SK-N-SH (cell line): ENCODE measurements at regions not wholly inside any gene's neighbourhood (a gene's known extent, or its start where the extent isn't known, plus 50 kb on each side); places are given as distances from the start of the nearest gene placed in this dataset.
"Not testable (repeated sequence)": the region's sequence is repeated elsewhere in the genome, so short reads cannot be mapped to it uniquely, and the experiment has no call there.

Source experiments
- CTCF ChIA-PET: fragments of 300-600, 350-600 bp; formaldehyde crosslinking; extraction: SDS; loops from one replicate; lab custom pipeline; 2021; lab: Yijun Ruan, JAX
- POLR2A ChIA-PET: fragments of 350-600 bp; sonication (Branson Sonifier 250); formaldehyde crosslinking; extraction: SDS; loops from one replicate; lab custom pipeline; 2020; ENCODE audit warnings: antibody characterized with exemption, inconsistent platforms; lab: Yijun Ruan, JAX
- DNase-seq: peaks from one replicate; pipeline ENCODE4 v3.0.0; 2012
- H2AFZ ChIP-seq: fragments of 200-600 bp; sonication (generic); 2 replicates; pipeline ENCODE4 v1.8.1; 2016; ENCODE audit warnings: antibody characterized with exemption, mild to moderate bottlenecking, low read depth
- H3F3A ChIP-seq: fragments of 200-600 bp; sonication (generic); replicated peaks from 2 replicates; pipeline ENCODE3; 2016; ENCODE audit warnings: antibody characterized with exemption, mild to moderate bottlenecking; ENCODE audit not compliant: insufficient read depth
- H3K27ac ChIP-seq, 2 experiments: fragments of 200-500 bp in 1 of 2; fragments of 200-600 bp in 1 of 2; sonication (Bioruptor generic) in 1 of 2; sonication (generic), shearing (Covaris generic) in 1 of 2; 2 replicates each; pipeline versions ENCODE4 v1.5.1 to v1.6.1; 2014 to 2016; ENCODE audit warnings: low read depth in 2 of 2, inconsistent platforms in 1 of 2, low read length in 1 of 2, mild to moderate bottlenecking in 1 of 2, mixed read lengths in 1 of 2
- H3K27me3 ChIP-seq: fragments of 200-600 bp; sonication (generic), shearing (Covaris generic); 2 replicates; pipeline ENCODE4 v1.6.1; 2016; ENCODE audit warnings: mixed run types; ENCODE audit not compliant: insufficient read depth
- H3K36me3 ChIP-seq, 2 experiments: fragments of 200-500 bp in 1 of 2; fragments of 200-600 bp in 1 of 2; sonication (Bioruptor generic) in 1 of 2; sonication (generic) in 1 of 2; replicated peaks in 1 of 2; 2 replicates each; pipeline versions ENCODE3 to v1.5.1; 2014 to 2016; ENCODE audit warnings: low read length in 1 of 2, mild to moderate bottlenecking in 1 of 2; ENCODE audit not compliant: insufficient read depth in 2 of 2, control insufficient read depth in 1 of 2
- H3K4me1 ChIP-seq, 2 experiments: fragments of 200-500 bp in 1 of 2; fragments of 200-600 bp in 1 of 2; sonication (Bioruptor generic) in 1 of 2; sonication (generic), shearing (Covaris generic) in 1 of 2; 2 replicates each; pipeline versions ENCODE4 v1.5.1 to v1.6.1; 2014 to 2016; ENCODE audit warnings: low read depth in 1 of 2, low read length in 1 of 2, mixed run types in 1 of 2; ENCODE audit not compliant: insufficient read depth in 2 of 2, control insufficient read depth in 1 of 2
- H3K4me2 ChIP-seq: fragments of 200-600 bp; sonication (generic), shearing (Covaris generic); 2 replicates; pipeline ENCODE4 v1.6.1; 2017; ENCODE audit warnings: mixed run types
- H3K4me3 ChIP-seq, 2 experiments: fragments of 200-500 bp in 1 of 2; fragments of 200-600 bp in 1 of 2; sonication (Bioruptor generic) in 1 of 2; sonication (generic), shearing (Covaris generic) in 1 of 2; 2 replicates each; pipeline versions ENCODE4 v1.5.1 to v1.8.1; 2014 to 2016; ENCODE audit warnings: low read depth in 2 of 2, inconsistent platforms in 1 of 2, low read length in 1 of 2, mild to moderate bottlenecking in 1 of 2, mixed read lengths in 1 of 2, moderate library complexity in 1 of 2
- H3K79me2 ChIP-seq: fragments of 200-600 bp; sonication (generic); 2 replicates; pipeline ENCODE4 v1.8.1; 2017; ENCODE audit warnings: mild to moderate bottlenecking; ENCODE audit not compliant: insufficient read depth
- H3K9ac ChIP-seq: fragments of 200-600 bp; sonication (generic); 2 replicates; pipeline ENCODE4 v1.6.1; 2017; ENCODE audit warnings: mixed run types
- H3K9me2 ChIP-seq: fragments of 200-600 bp; sonication (generic); 2 replicates; pipeline ENCODE4 v1.6.1; 2017; ENCODE audit warnings: mixed run types
- H3K9me3 ChIP-seq: fragments of 200-600 bp; sonication (generic); 2 replicates; pipeline ENCODE4 v1.6.1; 2017; ENCODE audit warnings: mixed run types, mild to moderate bottlenecking, moderate library complexity
- H4K20me1 ChIP-seq: fragments of 200-600 bp; sonication (generic); 2 replicates; pipeline ENCODE4 v1.6.1; 2017; ENCODE audit warnings: mild to moderate bottlenecking, mixed run types; ENCODE audit not compliant: insufficient read depth
- CHD2 ChIP-seq: fragments of 150-350 bp; IDR thresholded peaks from 2 replicates; pipeline ENCODE4 v1.6.1; 2018; ENCODE audit warnings: low read length; ENCODE audit not compliant: partially characterized antibody
- EP300 ChIP-seq, 2 experiments: IDR thresholded peaks; 2 replicates each; pipeline versions ENCODE4 v1.4.0 to v1.6.1; 2012; ENCODE audit warnings: borderline replicate concordance in 1 of 2, low read depth in 1 of 2, low read length in 1 of 2
- EZH2phosphoT487 ChIP-seq: fragments of 200-600 bp; sonication (generic); IDR thresholded peaks from 2 replicates; pipeline ENCODE4 v1.6.1; 2017; ENCODE audit warnings: low read depth, mixed run types, mild to moderate bottlenecking, antibody characterized with exemption, moderate library complexity, borderline replicate concordance
- FOXJ3 ChIP-seq: sonication (generic); formaldehyde crosslinking; IDR thresholded peaks from 2 replicates; pipeline ENCODE4 v1.5.1; 2020; ENCODE audit warnings: mild to moderate bottlenecking, missing genetic modification reagents
- FOXM1 ChIP-seq: IDR thresholded peaks from 2 replicates; pipeline ENCODE4 v1.4.0; 2012; ENCODE audit warnings: low read depth, mild to moderate bottlenecking
- GABPA ChIP-seq: IDR thresholded peaks from 2 replicates; pipeline ENCODE4 v1.4.0; 2012; ENCODE audit warnings: low read depth, mild to moderate bottlenecking
- GATA2 ChIP-seq: sonication (generic); formaldehyde crosslinking; IDR thresholded peaks from 2 replicates; pipeline ENCODE4 v1.5.0; 2020; ENCODE audit warnings: mild to moderate bottlenecking, missing genetic modification reagents
- MXI1 ChIP-seq: IDR thresholded peaks from 2 replicates; pipeline ENCODE4 v1.6.1; 2012; ENCODE audit warnings: mild to moderate bottlenecking, low read depth, low read length, improper control_type of control experiment
- NFIC ChIP-seq: IDR thresholded peaks from 2 replicates; pipeline ENCODE4 v1.4.0; 2012; ENCODE audit warnings: borderline replicate concordance
- NRF1 ChIP-seq: IDR thresholded peaks from 2 replicates; pipeline ENCODE4 v1.6.1; 2012; ENCODE audit warnings: low read depth, mild to moderate bottlenecking, low read length
- POLR2AphosphoS5 ChIP-seq: IDR thresholded peaks from 2 replicates; pipeline ENCODE4 v1.6.1; 2012; ENCODE audit warnings: low read depth, low read length
- RAD21 ChIP-seq: IDR thresholded peaks from 2 replicates; pipeline ENCODE4 v1.6.1; 2012; ENCODE audit warnings: mild to moderate bottlenecking, low read length
- RCOR1 ChIP-seq: fragments of 150-350 bp; IDR thresholded peaks from 2 replicates; pipeline ENCODE4 v1.6.1; 2017; ENCODE audit warnings: antibody characterized with exemption, low read length
- RFX5 ChIP-seq: IDR thresholded peaks from 2 replicates; pipeline ENCODE4 v1.6.1; 2012; ENCODE audit warnings: mild to moderate bottlenecking, improper control_type of control experiment, low read length
- SMC3 ChIP-seq: IDR thresholded peaks from 2 replicates; pipeline ENCODE4 v1.6.1; 2012; ENCODE audit warnings: low read depth, low read length, improper control_type of control experiment
- TAF1 ChIP-seq: IDR thresholded peaks from 2 replicates; pipeline ENCODE4 v1.6.1; 2012; ENCODE audit warnings: low read depth, mild to moderate bottlenecking, low read length, moderate library complexity, borderline replicate concordance
- TCF12 ChIP-seq: IDR thresholded peaks from 2 replicates; pipeline ENCODE4 v1.4.0; 2012
- YY1 ChIP-seq: IDR thresholded peaks from 2 replicates; pipeline ENCODE4 v1.4.0; 2012; ENCODE audit warnings: low read depth, mild to moderate bottlenecking
- WGBS: methylation state at CpG from one replicate; pipeline ENCODE4 v1.1.6; 2017; ENCODE audit warnings: low lambda C conversion rate; 5-methylcytosine and 5-hydroxymethylcytosine counted together
- TF ChIP-seq, protein P1 (sequence below): IDR thresholded peaks from 2 replicates; pipeline ENCODE4; 2012
- TF ChIP-seq, protein P2 (sequence below): IDR thresholded peaks from 2 replicates; pipeline ENCODE4 v1.4.0; 2012; ENCODE audit warnings: low read depth, borderline replicate concordance

DNA sequence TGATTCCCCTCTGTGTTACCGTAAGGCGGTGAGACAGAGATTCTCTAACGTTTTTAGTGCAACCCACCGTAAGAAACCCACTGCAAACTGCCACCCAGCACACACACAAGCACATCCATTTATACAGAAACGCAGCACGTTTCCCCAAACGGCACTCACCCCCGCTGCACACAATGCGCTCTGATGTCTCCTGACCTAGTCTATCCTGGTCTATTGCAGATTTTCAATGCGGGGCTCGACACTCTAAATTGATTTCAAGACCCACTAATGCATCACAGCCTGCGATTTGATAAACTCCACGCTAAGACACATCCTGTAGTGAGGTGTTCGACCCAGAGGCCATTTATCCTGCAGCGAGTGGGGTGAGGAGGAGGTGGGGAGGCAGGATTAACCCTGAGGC is 63.7 kb upstream of the SULF2 start:
- TF ChIP-seq CHD2 (no peak), POLR2AphosphoS5 (no peak), RCOR1 (no peak), TCF12 (no peak), RAD21 (no peak), GATA2 (CRISPR knock-in tag) (no peak), TAF1 (no peak), SMC3 (no peak), FOXM1 (no peak), FOXJ3 (no peak), RFX5 (no peak), EZH2phosphoT487 (no peak), NFIC (no peak), EP300 (IDR thresholded peaks at IDR 0.05; ENCODE audit: borderline replicate concordance in 1 of 2, low read depth in 1 of 2, low read length in 1 of 2) (no peak), GABPA (no peak), YY1 (no peak), NRF1 (no peak), MXI1 (no peak)
- TF ChIP-seq, protein P1, sequence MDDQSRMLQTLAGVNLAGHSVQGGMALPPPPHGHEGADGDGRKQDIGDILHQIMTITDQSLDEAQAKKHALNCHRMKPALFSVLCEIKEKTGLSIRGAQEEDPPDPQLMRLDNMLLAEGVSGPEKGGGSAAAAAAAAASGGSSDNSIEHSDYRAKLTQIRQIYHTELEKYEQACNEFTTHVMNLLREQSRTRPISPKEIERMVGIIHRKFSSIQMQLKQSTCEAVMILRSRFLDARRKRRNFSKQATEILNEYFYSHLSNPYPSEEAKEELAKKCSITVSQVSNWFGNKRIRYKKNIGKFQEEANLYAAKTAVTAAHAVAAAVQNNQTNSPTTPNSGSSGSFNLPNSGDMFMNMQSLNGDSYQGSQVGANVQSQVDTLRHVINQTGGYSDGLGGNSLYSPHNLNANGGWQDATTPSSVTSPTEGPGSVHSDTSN = no peak
- TF ChIP-seq, protein P2, sequence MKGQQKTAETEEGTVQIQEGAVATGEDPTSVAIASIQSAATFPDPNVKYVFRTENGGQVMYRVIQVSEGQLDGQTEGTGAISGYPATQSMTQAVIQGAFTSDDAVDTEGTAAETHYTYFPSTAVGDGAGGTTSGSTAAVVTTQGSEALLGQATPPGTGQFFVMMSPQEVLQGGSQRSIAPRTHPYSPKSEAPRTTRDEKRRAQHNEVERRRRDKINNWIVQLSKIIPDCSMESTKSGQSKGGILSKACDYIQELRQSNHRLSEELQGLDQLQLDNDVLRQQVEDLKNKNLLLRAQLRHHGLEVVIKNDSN = no peak
- no peaks in the 10 kb centered on the region for H3K36me3 ChIP-seq
- H3K4me3 ChIP-seq = no peak overlapping the region
- no peak for DNase-seq
- CTCF ChIA-PET = interaction anchor here (0.7 kb wide), 1 partner anchor 17 kb away, joined by 3 read pairs; no protein-coding TSS in a partner anchor
- H3K4me2 ChIP-seq = no peak overlapping the region
- POLR2A ChIA-PET = no interaction called here
- no peaks in the 10 kb centered on the region; the same call in 1 of the 2 replicates for H3K27me3 ChIP-seq
- H3F3A ChIP-seq = no peaks in the 10 kb centered on the region
- no peak overlapping the region for H3K27ac ChIP-seq
- 72% methylated on average over 15 of the region's 15 CpGs for WGBS
- no peak overlapping the region for H3K9ac ChIP-seq
- no peaks in the 10 kb centered on the region for H3K9me3 ChIP-seq
- no peaks in the 10 kb centered on the region for H3K9me2 ChIP-seq
- no peak overlapping the region for H2AFZ ChIP-seq
- H4K20me1 ChIP-seq = no peaks in the 10 kb centered on the region
- no peaks in the 10 kb centered on the region for H3K79me2 ChIP-seq
- peaks cover 0 to 3% of the 10 kb centered on the region in 2 experiments; a peak in 1 of 4 replicates for H3K4me1 ChIP-seq

DNA sequence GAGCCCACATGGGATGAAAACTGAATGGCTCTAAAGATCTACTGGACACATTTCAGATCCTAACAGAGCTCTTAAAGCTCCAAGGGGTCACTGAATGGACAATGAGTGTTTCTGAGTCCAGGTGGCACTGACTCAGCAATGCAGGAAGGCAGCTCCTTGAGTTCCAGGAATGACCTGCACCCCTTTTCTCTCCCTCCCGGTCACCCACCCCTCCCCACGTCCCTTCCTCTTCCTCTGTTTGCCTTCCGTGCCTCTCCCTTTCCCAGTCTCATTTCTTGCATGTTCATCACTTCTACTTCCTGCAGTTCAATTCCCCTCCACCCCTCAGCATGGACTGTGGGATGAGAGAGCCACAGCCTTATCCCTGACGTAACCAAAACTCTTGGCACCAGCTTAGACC is 63.3 kb upstream of the SULF2 start:
- H3K9me3 ChIP-seq, H3K9me2 ChIP-seq, DNase-seq, H4K20me1 ChIP-seq, H3K27ac ChIP-seq, H2AFZ ChIP-seq, H3K36me3 ChIP-seq, H3K9ac ChIP-seq, H3F3A ChIP-seq, H3K4me2 ChIP-seq, POLR2A ChIA-PET, H3K4me3 ChIP-seq, H3K4me1 ChIP-seq, H3K27me3 ChIP-seq, H3K79me2 ChIP-seq: not testable (repeated sequence)
- WGBS = 36% methylated on average over 4 of the region's 4 CpGs
- CTCF ChIA-PET = interaction anchor here (0.7 kb wide), 1 partner anchor 18 kb away, joined by 3 read pairs; no protein-coding TSS in a partner anchor
